ENCODE measurements at regions not wholly inside any gene's neighbourhood (a gene's known extent, or its start where the extent isn't known, plus 50 kb on each side); places are given as distances from the start of the nearest gene placed in this dataset.
A peak's percentile ranks its signal among the peaks of the same experiment; 100 is the strongest.

DNA sequence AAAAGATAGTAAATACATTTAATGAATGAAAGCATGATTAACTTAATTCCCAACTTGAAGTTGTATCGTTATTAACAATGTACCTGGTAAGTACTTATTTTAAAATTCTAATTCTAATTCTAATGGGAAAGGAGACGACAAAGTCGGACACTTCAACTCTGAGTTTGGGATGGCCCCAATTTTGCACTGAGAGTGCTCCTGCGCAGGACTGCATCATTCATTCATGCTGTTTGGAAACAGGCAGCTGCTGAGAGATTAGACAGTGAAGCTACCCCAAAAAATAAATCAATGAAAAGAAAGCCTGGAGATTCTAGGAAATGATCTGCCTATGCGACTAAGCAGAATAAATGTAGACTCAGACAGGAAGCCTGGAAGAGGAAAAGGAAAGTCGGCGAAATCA, 141.7 kb upstream of the VKORC1L1 start:
- no peaks in the 10 kb centered on the region for H3K4me1 Mint-ChIP-seq (ENCODE audit: low read depth, unreplicated experiment)

DNA sequence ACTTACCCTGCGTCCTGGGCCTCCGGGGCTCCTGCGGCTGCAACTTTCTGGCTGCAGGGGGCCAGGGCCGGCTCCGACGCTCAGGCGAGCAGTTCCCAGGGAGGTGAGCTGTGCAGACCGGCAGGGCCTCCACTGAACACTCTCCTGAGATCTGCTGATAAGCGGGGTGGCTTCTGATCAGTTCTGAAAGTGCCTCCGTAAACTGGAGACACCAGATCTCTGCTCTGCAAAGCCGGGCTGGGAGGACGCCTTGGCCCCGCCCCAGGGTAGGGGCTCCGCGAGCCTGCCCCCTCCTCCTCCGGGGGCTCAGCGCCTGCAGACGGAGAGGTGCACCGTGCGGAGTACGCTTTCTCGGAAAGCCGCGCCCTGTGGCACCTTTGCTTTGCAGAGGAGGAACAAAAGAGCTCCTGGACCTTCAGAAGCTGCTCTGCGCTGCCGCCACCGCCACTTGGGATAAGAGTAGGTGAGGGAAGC, 141.3 kb upstream of the VKORC1L1 start:
- Mint-ChIP-seq H3K4me3 (ENCODE audit: unreplicated experiment) (peak overlapping the region; percentile 43), H3K27ac (ENCODE audit: unreplicated experiment) (no peak overlapping the region), H3K4me1 (ENCODE audit: low read depth, unreplicated experiment) (no peaks in the 10 kb centered on the region), H3K9me3 (ENCODE audit: unreplicated experiment) (no peaks in the 10 kb centered on the region), H3K36me3 (ENCODE audit: insufficient read depth, unreplicated experiment) (peaks cover 11% of the 10 kb centered on the region), H3K27me3 (ENCODE audit: insufficient read depth, unreplicated experiment) (no peaks in the 10 kb centered on the region)
- BruUV-seq (replicated peaks): no TSS peak
- TF ChIP-seq, protein P1, sequence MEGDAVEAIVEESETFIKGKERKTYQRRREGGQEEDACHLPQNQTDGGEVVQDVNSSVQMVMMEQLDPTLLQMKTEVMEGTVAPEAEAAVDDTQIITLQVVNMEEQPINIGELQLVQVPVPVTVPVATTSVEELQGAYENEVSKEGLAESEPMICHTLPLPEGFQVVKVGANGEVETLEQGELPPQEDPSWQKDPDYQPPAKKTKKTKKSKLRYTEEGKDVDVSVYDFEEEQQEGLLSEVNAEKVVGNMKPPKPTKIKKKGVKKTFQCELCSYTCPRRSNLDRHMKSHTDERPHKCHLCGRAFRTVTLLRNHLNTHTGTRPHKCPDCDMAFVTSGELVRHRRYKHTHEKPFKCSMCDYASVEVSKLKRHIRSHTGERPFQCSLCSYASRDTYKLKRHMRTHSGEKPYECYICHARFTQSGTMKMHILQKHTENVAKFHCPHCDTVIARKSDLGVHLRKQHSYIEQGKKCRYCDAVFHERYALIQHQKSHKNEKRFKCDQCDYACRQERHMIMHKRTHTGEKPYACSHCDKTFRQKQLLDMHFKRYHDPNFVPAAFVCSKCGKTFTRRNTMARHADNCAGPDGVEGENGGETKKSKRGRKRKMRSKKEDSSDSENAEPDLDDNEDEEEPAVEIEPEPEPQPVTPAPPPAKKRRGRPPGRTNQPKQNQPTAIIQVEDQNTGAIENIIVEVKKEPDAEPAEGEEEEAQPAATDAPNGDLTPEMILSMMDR (IDR thresholded peaks at IDR 0.05; ENCODE audit: insufficient read depth in 1 of 2, low read depth in 1 of 2, low read length in 1 of 2, severe bottlenecking in 1 of 2, unreplicated experiment in 1 of 2): peak in 1 of 2 experiments; percentile 34
- H3K36me3 ChIP-seq (ENCODE audit: control insufficient read depth, insufficient read depth, low read length): no peaks in the 10 kb centered on the region
- POLR2A ChIA-PET: no interaction called here
- peak; percentile 30 to 51 for DNase-seq
- intact Hi-C loops (cut with micrococcal nuclease; ENCODE audit: unreplicated experiment): no loop called here
- no peaks in the 10 kb centered on the region for H3K4me1 ChIP-seq
- CTCF ChIA-PET: no interaction called here
- no peaks in the 10 kb centered on the region for H3K9me3 ChIP-seq
- H3K4me3 ChIP-seq (ENCODE audit: low read depth, low read length): no peak overlapping the region
- H3K27me3 ChIP-seq (replicated peaks; ENCODE audit: control insufficient read depth, insufficient read depth, low read length): no peaks in the 10 kb centered on the region

More for the DNA sequence above, 141.7 kb upstream of the VKORC1L1 start:
- H3K27me3 ChIP-seq (replicated peaks; ENCODE audit: control insufficient read depth, insufficient read depth, low read length): no peaks in the 10 kb centered on the region
- ChIA-PET POLR2A (no interaction called here), CTCF (no interaction called here)
- no peaks in the 10 kb centered on the region for H3K36me3 ChIP-seq (ENCODE audit: control insufficient read depth, insufficient read depth, low read length)
- H3K27ac Mint-ChIP-seq (ENCODE audit: unreplicated experiment): no peak overlapping the region
- peak overlapping the region; percentile 43 for H3K4me3 Mint-ChIP-seq (ENCODE audit: unreplicated experiment)
- H3K27me3 Mint-ChIP-seq (ENCODE audit: insufficient read depth, unreplicated experiment): no peaks in the 10 kb centered on the region
- no peaks in the 10 kb centered on the region for H3K4me1 ChIP-seq
- H3K4me3 ChIP-seq (ENCODE audit: low read depth, low read length): no peak overlapping the region
- no peak for DNase-seq
- H3K9me3 Mint-ChIP-seq (ENCODE audit: unreplicated experiment): no peaks in the 10 kb centered on the region
- intact Hi-C loops (cut with micrococcal nuclease; ENCODE audit: unreplicated experiment): no loop called here
- peaks cover 7% of the 10 kb centered on the region for H3K36me3 Mint-ChIP-seq (ENCODE audit: insufficient read depth, unreplicated experiment)
- TF ChIP-seq, protein P1 (IDR thresholded peaks at IDR 0.05; ENCODE audit: insufficient read depth in 1 of 2, low read depth in 1 of 2, low read length in 1 of 2, severe bottlenecking in 1 of 2, unreplicated experiment in 1 of 2): no peak
- no peaks in the 10 kb centered on the region for H3K9me3 ChIP-seq
- BruUV-seq (replicated peaks): no TSS peak

DNA sequence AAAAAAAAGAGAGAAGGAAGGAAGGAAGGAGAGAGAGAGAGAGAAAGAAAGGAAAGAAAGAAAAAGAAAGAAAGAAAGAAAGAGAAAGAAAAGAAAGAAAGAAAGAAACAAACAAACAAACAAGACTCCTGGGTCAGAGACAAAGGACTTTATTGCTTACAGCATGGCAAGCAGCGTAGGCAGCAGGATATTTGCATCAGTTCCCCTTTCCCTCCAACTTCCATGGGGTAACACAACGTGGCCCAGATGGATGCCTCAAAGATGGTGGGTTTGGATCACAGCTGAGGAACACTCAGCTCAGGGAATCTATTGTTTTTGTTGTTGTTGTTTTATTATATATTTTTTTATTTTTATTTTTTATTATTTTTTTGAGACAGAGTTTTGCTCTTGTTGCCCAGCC, 128.5 kb upstream of the VKORC1L1 start:
- no TSS peak for BruUV-seq (replicated peaks)
- H3K27me3 Mint-ChIP-seq (ENCODE audit: insufficient read depth, unreplicated experiment): no peaks in the 10 kb centered on the region
- H3K27ac Mint-ChIP-seq (ENCODE audit: unreplicated experiment): peak overlapping the region; percentile 91
- ChIA-PET CTCF (no interaction called here), POLR2A (no interaction called here)
- H3K4me1 Mint-ChIP-seq (ENCODE audit: low read depth, unreplicated experiment): peaks cover 14% of the 10 kb centered on the region
- no peak for DNase-seq
- Histone ChIP-seq H3K36me3 (ENCODE audit: control insufficient read depth, insufficient read depth, low read length) (no peaks in the 10 kb centered on the region; the same call in 1 of the 2 replicates), H3K9me3 (no peaks in the 10 kb centered on the region), H3K4me1 (peaks cover 23% of the 10 kb centered on the region), H3K27me3 (replicated peaks; ENCODE audit: control insufficient read depth, insufficient read depth, low read length) (no peaks in the 10 kb centered on the region), H3K4me3 (ENCODE audit: low read depth, low read length) (no peak overlapping the region)
- H3K4me3 Mint-ChIP-seq (ENCODE audit: unreplicated experiment): no peak overlapping the region
- TF ChIP-seq, protein P1 (IDR thresholded peaks at IDR 0.05; ENCODE audit: insufficient read depth in 1 of 2, low read depth in 1 of 2, low read length in 1 of 2, severe bottlenecking in 1 of 2, unreplicated experiment in 1 of 2): no peak
- no peaks in the 10 kb centered on the region for H3K9me3 Mint-ChIP-seq (ENCODE audit: unreplicated experiment)
- intact Hi-C loops (cut with micrococcal nuclease; ENCODE audit: unreplicated experiment): no loop called here
- H3K36me3 Mint-ChIP-seq (ENCODE audit: insufficient read depth, unreplicated experiment): peaks cover 15% of the 10 kb centered on the region

All from Caco-2 (cell line).